ENCODE measurements at regions not wholly inside any gene's neighbourhood (a gene's known extent, or its start where the extent isn't known, plus 50 kb on each side); places are given as distances from the start of the nearest gene placed in this dataset.

GRCh38 chr3:130569461-130570365 is 52.7 kb downstream of the COL6A6 start:
- Histone ChIP-seq H2AK5ac (ENCODE audit: low read depth, low read length) (no peak overlapping the region), H3K79me1 (ENCODE audit: low read depth, low read length) (no peaks in the 10 kb centered on the region), H2BK120ac (replicated peaks; ENCODE audit: low read depth, low read length) (no peak overlapping the region), H2BK12ac (ENCODE audit: low read depth, low read length) (no peak overlapping the region), H2AFZ (ENCODE audit: low read length) (no peak overlapping the region), H3K9me3 (ENCODE audit: insufficient read depth in 2 of 2, low read depth in 1 of 2, low read length in 1 of 2) (no peaks in the 10 kb centered on the region), H3K18ac (ENCODE audit: extremely low read depth, low read length) (no peak overlapping the region), H3K23ac (ENCODE audit: insufficient read length) (no peak overlapping the region), H3K23me2 (ENCODE audit: low read depth, low read length) (no peaks in the 10 kb centered on the region), H3K4me1 (replicated peaks in 1 of 4; ENCODE audit: control insufficient read depth in 3 of 4, insufficient read depth in 4 of 4, low read length in 3 of 4) (no peaks in the 10 kb centered on the region), H3K9ac (replicated peaks in 1 of 4; ENCODE audit: extremely low read depth in 1 of 4, low read depth in 3 of 4, low read length in 3 of 4) (no peak overlapping the region), H2BK20ac (ENCODE audit: low read length) (no peak overlapping the region), H4K8ac (ENCODE audit: extremely low read depth, insufficient read depth, low read length) (no peak overlapping the region), H3K4me3 (ENCODE audit: extremely low read depth in 1 of 4, insufficient read depth in 2 of 4, low read depth in 3 of 4, low read length in 4 of 4) (no peak overlapping the region), H3K14ac (ENCODE audit: insufficient read length) (no peak overlapping the region), H4K20me1 (replicated peaks in 1 of 2; ENCODE audit: control insufficient read depth in 1 of 2, insufficient read depth in 2 of 2, low read length in 2 of 2) (no peaks in the 10 kb centered on the region), H3K4ac (replicated peaks; ENCODE audit: insufficient read length, low read depth, low read length) (no peak overlapping the region), H3K56ac (replicated peaks; ENCODE audit: insufficient read length, low read depth, low read length) (no peak overlapping the region), H3K36me3 (ENCODE audit: control insufficient read depth in 2 of 4, insufficient read depth in 4 of 4, low read length in 3 of 4) (no peaks in the 10 kb centered on the region), H2BK5ac (ENCODE audit: low read depth, low read length) (no peak overlapping the region), H4K91ac (replicated peaks; ENCODE audit: insufficient read length, low read length) (no peak overlapping the region), H3K4me2 (ENCODE audit: insufficient read depth in 1 of 2, low read depth in 2 of 2, low read length in 2 of 2) (no peak overlapping the region), H4K5ac (ENCODE audit: insufficient read length, low read depth, low read length) (no peak overlapping the region), H3K79me2 (ENCODE audit: control insufficient read depth in 1 of 2, insufficient read depth in 2 of 2, low read length in 2 of 2) (no peaks in the 10 kb centered on the region), H3K27me3 (replicated peaks in 1 of 4; ENCODE audit: control insufficient read depth in 3 of 4, extremely low read depth in 1 of 4, insufficient read depth in 3 of 4, low read length in 3 of 4) (no peaks in the 10 kb centered on the region), H3K27ac (ENCODE audit: low read depth, low read length) (no peak overlapping the region), H2BK15ac (ENCODE audit: low read length) (no peak overlapping the region)
- DNase-seq (ENCODE audit: low read depth in 1 of 2, low spot score in 2 of 2) (no peak), FAIRE-seq (no peak)
- POLR2A ChIA-PET (ENCODE audit: partially characterized antibody) = no interaction called here
- CTCF ChIA-PET (ENCODE audit: partially characterized antibody) = no interaction called here
- TF ChIP-seq BCL11A (IDR thresholded peaks at IDR 0.05; ENCODE audit: low read depth in 2 of 2, low read length in 2 of 2) (no peak), SP4 (IDR thresholded peaks at IDR 0.05; ENCODE audit: low read length) (no peak), CEBPB (IDR thresholded peaks at IDR 0.05; ENCODE audit: low read depth, low read length) (no peak)
- 94% methylated on average over 6 of the region's 6 CpGs; no CpG with 5 or more reads in 1 of the 2 experiments for WGBS, 2 experiments (ENCODE audit: extremely low coverage in 1 of 2, insufficient coverage in 1 of 2, insufficient read length in 1 of 2, insufficient replicate concordance in 2 of 2, low coverage in 1 of 2, low lambda C conversion rate in 2 of 2, missing lambda C conversion rate in 1 of 2)

Measured in H1 (cell line).